H9 (cell line): ENCODE measurements at regions not wholly inside any gene's neighbourhood (a gene's known extent, or its start where the extent isn't known, plus 50 kb on each side); places are given as distances from the start of the nearest gene placed in this dataset.

ENCODE experiments used
- DNase-seq: peaks from one replicate; pipeline ENCODE4 v3.0.0-alpha.2; 2017
- H2AFZ ChIP-seq: one replicate; pipeline ENCODE4 v1.6.1; 2013; ENCODE audit warnings: mild to moderate bottlenecking, low read length, control low read depth, moderate library complexity
- H2AK5ac ChIP-seq: 2 replicates; pipeline ENCODE4 v1.6.1; 2013; ENCODE audit warnings: low read length, control low read depth, mixed read lengths; ENCODE audit not compliant: insufficient read length
- H2BK120ac ChIP-seq: one replicate; pipeline ENCODE4 v1.6.1; 2013; ENCODE audit warnings: low read depth, mild to moderate bottlenecking, low read length, control low read depth, inconsistent platforms; ENCODE audit not compliant: poor library complexity, severe bottlenecking
- H2BK12ac ChIP-seq: 2 replicates; pipeline ENCODE4 v1.6.1; 2013; ENCODE audit warnings: low read length, control low read depth, mixed read lengths, low read depth; ENCODE audit not compliant: insufficient read length
- H2BK15ac ChIP-seq: 2 replicates; pipeline ENCODE4 v1.6.1; 2013; ENCODE audit warnings: low read depth, low read length, control low read depth
- H2BK20ac ChIP-seq: one replicate; pipeline ENCODE4 v1.6.1; 2013; ENCODE audit warnings: low read depth, mild to moderate bottlenecking, low read length, control low read depth, inconsistent platforms; ENCODE audit not compliant: poor library complexity, severe bottlenecking
- H2BK5ac ChIP-seq: 2 replicates; pipeline ENCODE4 v1.6.1; 2013; ENCODE audit warnings: low read length, control low read depth, mixed read lengths; ENCODE audit not compliant: insufficient read length
- H3K14ac ChIP-seq: 2 replicates; pipeline ENCODE4 v1.6.1; 2013; ENCODE audit warnings: low read length, control low read depth; ENCODE audit not compliant: insufficient read depth
- H3K18ac ChIP-seq: 2 replicates; pipeline ENCODE4 v1.6.1; 2013; ENCODE audit warnings: low read depth, mild to moderate bottlenecking, mixed read lengths, low read length, control low read depth; ENCODE audit not compliant: insufficient read length
- H3K23ac ChIP-seq: 2 replicates; pipeline ENCODE4 v1.6.1; 2013; ENCODE audit warnings: low read length, control low read depth, mixed read lengths, low read depth; ENCODE audit not compliant: insufficient read length
- H3K23me2 ChIP-seq: 2 replicates; pipeline ENCODE4 v1.6.1; 2013; ENCODE audit warnings: low read depth, mild to moderate bottlenecking, mixed read lengths, low read length, control low read depth; ENCODE audit not compliant: insufficient read length, poor library complexity, severe bottlenecking
- H3K27ac ChIP-seq: 2 replicates; pipeline ENCODE4 v1.5.1; 2013; ENCODE audit warnings: low read length, control low read depth, mixed read lengths, low read depth; ENCODE audit not compliant: insufficient read length
- H3K27me3 ChIP-seq: 2 replicates; pipeline ENCODE4 v1.6.1; 2013; ENCODE audit warnings: low read length, control low read depth, inconsistent platforms; ENCODE audit not compliant: insufficient read depth
- H3K4ac ChIP-seq: 2 replicates; pipeline ENCODE4 v1.6.1; 2013; ENCODE audit warnings: low read depth, mild to moderate bottlenecking, control low read depth, inconsistent platforms, low read length, moderate library complexity
- H3K4me1 ChIP-seq: 2 replicates; pipeline ENCODE4 v1.6.1; 2013; ENCODE audit warnings: low read length, control low read depth, inconsistent platforms; ENCODE audit not compliant: insufficient read depth
- H3K4me2 ChIP-seq: 2 replicates; pipeline ENCODE4 v1.6.1; 2013; ENCODE audit warnings: low read length, control low read depth, mixed read lengths; ENCODE audit not compliant: insufficient read length, insufficient read depth
- H3K56ac ChIP-seq: 2 replicates; pipeline ENCODE4 v1.6.1; 2013; ENCODE audit warnings: low read depth, mild to moderate bottlenecking, mixed read lengths, low read length, control low read depth; ENCODE audit not compliant: insufficient read length
- H3K79me1 ChIP-seq: 2 replicates; pipeline ENCODE4 v1.6.1; 2013; ENCODE audit warnings: low read depth, mild to moderate bottlenecking, moderate library complexity, low read length, control low read depth, inconsistent platforms; ENCODE audit not compliant: insufficient read depth, poor library complexity, severe bottlenecking
- H3K79me2 ChIP-seq: 2 replicates; pipeline ENCODE4 v1.6.1; 2013; ENCODE audit warnings: low read length, control low read depth, inconsistent platforms; ENCODE audit not compliant: insufficient read depth
- H3K9ac ChIP-seq: 2 replicates; pipeline ENCODE4 v1.6.1; 2013; ENCODE audit warnings: low read length, control low read depth, mixed read lengths; ENCODE audit not compliant: insufficient read length; ENCODE audit errors: extremely low read depth
- H3K9me3 ChIP-seq: one replicate; pipeline ENCODE4 v1.6.1; 2013; ENCODE audit warnings: low read depth, low read length, inconsistent platforms; ENCODE audit not compliant: control insufficient read depth
- H3T11ph ChIP-seq: one replicate; pipeline ENCODE4 v1.6.1; 2013; ENCODE audit warnings: mild to moderate bottlenecking, low read length, control low read depth, inconsistent platforms
- H4K20me1 ChIP-seq: one replicate; pipeline ENCODE4 v1.6.1; 2013; ENCODE audit not compliant: control insufficient read depth, insufficient read length, insufficient read depth
- H4K5ac ChIP-seq: 2 replicates; pipeline ENCODE4 v1.6.1; 2013; ENCODE audit warnings: low read depth, mild to moderate bottlenecking, mixed read lengths, low read length, control low read depth; ENCODE audit not compliant: insufficient read length
- H4K8ac ChIP-seq: replicated peaks from 2 replicates; pipeline ENCODE4 v1.6.1; 2013; ENCODE audit warnings: low read length, control low read depth, mixed read lengths, low read depth; ENCODE audit not compliant: insufficient read length
- H4K91ac ChIP-seq: 2 replicates; pipeline ENCODE4 v1.6.1; 2013; ENCODE audit warnings: low read depth, mild to moderate bottlenecking, moderate library complexity, mixed read lengths, low read length, control low read depth; ENCODE audit not compliant: insufficient read length
- H3K27ac Mint-ChIP-seq, 3 experiments: 2 replicates in 2 of 3; 3 replicates in 1 of 3; pipeline ENCODE4 v1.8.0; 2020 to 2021; ENCODE audit warnings: mixed read lengths in 3 of 3, mild to moderate bottlenecking in 1 of 3, moderate library complexity in 1 of 3
- H3K27me3 Mint-ChIP-seq: 2 replicates; pipeline ENCODE4 v1.8.0; 2021; ENCODE audit warnings: low read depth, mild to moderate bottlenecking, moderate library complexity, mixed read lengths
- H3K36me3 Mint-ChIP-seq, 3 experiments: 2 replicates in 2 of 3; 3 replicates in 1 of 3; pipeline ENCODE4 v1.8.0; 2020 to 2021; ENCODE audit warnings: low read depth in 3 of 3, mixed read lengths in 3 of 3; ENCODE audit not compliant: insufficient read depth in 1 of 3
- H3K4me1 Mint-ChIP-seq, 2 experiments: 2 replicates each; pipeline ENCODE4 v1.8.0; 2020; ENCODE audit warnings: mixed read lengths in 2 of 2
- H3K4me3 Mint-ChIP-seq, 2 experiments: 2 replicates in 1 of 2; 3 replicates in 1 of 2; pipeline ENCODE4 v1.8.0; 2020 to 2021; ENCODE audit warnings: mild to moderate bottlenecking in 2 of 2, mixed read lengths in 2 of 2, moderate library complexity in 1 of 2
- H3K9me3 Mint-ChIP-seq, 2 experiments: 2 replicates in 1 of 2; 3 replicates in 1 of 2; pipeline ENCODE4 v1.8.0; 2020; ENCODE audit warnings: mild to moderate bottlenecking in 2 of 2, mixed read lengths in 2 of 2, moderate library complexity in 1 of 2
- WGBS: extraction: QIAGEN DNeasy Blood & Tissue Kit; methylation state at CpG from one replicate; pipeline ENCODE4 v1.1.7; 2013; ENCODE audit warnings: missing lambda C conversion rate, low lambda C conversion rate, mixed read lengths; ENCODE audit not compliant: insufficient read length; ENCODE audit errors: extremely low coverage; 5-methylcytosine and 5-hydroxymethylcytosine counted together
- TF ChIP-seq, protein P1 (sequence below): fragments of 200-600 bp; sonication (generic); conservative IDR thresholded peaks from 3 replicates; pipeline ENCODE4 v1.8.0; 2021; ENCODE audit warnings: antibody characterized with exemption, mild to moderate bottlenecking

DNA sequence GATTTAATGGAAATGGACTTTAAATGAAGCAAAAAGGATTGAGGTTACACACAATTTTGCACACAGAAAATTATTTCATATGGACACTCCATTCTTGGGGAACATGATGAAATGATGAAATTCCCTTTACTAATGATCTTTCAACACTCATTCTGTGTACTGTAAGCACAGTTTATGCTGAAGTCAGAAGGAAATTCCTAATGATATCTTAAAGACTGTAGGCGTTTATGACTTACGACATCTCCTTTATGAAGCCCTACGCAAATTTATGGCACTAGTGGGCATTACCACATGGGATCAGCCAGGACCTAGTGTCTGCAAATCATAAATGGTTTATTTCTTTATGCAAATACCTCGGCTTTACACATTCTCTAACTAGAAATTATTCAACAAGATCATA is 97.9 kb upstream of the SOX5 start:
- H2BK12ac ChIP-seq, result no peak overlapping the region
- Mint-ChIP-seq H3K27ac (no peak overlapping the region), H3K4me3 (no peak overlapping the region), H3K36me3 (peaks cover 0 to 4% (median 0%) of the 10 kb centered on the region in 3 experiments; a peak in 2 of 7 replicates), H3K27me3 (no peaks in the 10 kb centered on the region), H3K4me1 (no peaks in the 10 kb centered on the region), H3K9me3 (peaks cover 2 to 5% of the 10 kb centered on the region in 2 experiments; a peak in 1 of 5 replicates)
- H4K20me1 ChIP-seq, result no peaks in the 10 kb centered on the region
- no peaks in the 10 kb centered on the region for H3K27me3 ChIP-seq
- H4K91ac ChIP-seq, result no peak overlapping the region
- no peak overlapping the region for H2BK120ac ChIP-seq
- no peak overlapping the region for H2BK5ac ChIP-seq
- DNase-seq, result no peak
- no peak overlapping the region for H4K5ac ChIP-seq
- no peaks in the 10 kb centered on the region for H3K4me1 ChIP-seq
- H3K27ac ChIP-seq, result no peak overlapping the region
- H2AK5ac ChIP-seq, result no peak overlapping the region
- no peaks in the 10 kb centered on the region for H3K9me3 ChIP-seq
- H4K8ac ChIP-seq, result no peak overlapping the region
- H3T11ph ChIP-seq, result no peak overlapping the region
- H2AFZ ChIP-seq, result no peak overlapping the region
- H3K23me2 ChIP-seq, result no peaks in the 10 kb centered on the region
- H3K79me1 ChIP-seq, result no peaks in the 10 kb centered on the region
- TF ChIP-seq, protein P1, sequence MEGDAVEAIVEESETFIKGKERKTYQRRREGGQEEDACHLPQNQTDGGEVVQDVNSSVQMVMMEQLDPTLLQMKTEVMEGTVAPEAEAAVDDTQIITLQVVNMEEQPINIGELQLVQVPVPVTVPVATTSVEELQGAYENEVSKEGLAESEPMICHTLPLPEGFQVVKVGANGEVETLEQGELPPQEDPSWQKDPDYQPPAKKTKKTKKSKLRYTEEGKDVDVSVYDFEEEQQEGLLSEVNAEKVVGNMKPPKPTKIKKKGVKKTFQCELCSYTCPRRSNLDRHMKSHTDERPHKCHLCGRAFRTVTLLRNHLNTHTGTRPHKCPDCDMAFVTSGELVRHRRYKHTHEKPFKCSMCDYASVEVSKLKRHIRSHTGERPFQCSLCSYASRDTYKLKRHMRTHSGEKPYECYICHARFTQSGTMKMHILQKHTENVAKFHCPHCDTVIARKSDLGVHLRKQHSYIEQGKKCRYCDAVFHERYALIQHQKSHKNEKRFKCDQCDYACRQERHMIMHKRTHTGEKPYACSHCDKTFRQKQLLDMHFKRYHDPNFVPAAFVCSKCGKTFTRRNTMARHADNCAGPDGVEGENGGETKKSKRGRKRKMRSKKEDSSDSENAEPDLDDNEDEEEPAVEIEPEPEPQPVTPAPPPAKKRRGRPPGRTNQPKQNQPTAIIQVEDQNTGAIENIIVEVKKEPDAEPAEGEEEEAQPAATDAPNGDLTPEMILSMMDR, result no peak
- no peak overlapping the region for H2BK15ac ChIP-seq
- no peaks in the 10 kb centered on the region for H3K79me2 ChIP-seq
- no peak overlapping the region for H3K18ac ChIP-seq
- no peak overlapping the region for H3K14ac ChIP-seq
- H3K9ac ChIP-seq, result no peak overlapping the region
- no peak overlapping the region for H3K56ac ChIP-seq
- H3K23ac ChIP-seq, result no peak overlapping the region
- no peak overlapping the region for H3K4ac ChIP-seq
- no peak overlapping the region for H2BK20ac ChIP-seq
- H3K4me2 ChIP-seq, result no peak overlapping the region
- no CpG with 5 or more reads among the region's 4 CpGs for WGBS
